ENCODE measurements at regions not wholly inside any gene's neighbourhood (a gene's known extent, or its start where the extent isn't known, plus 50 kb on each side); places are given as distances from the start of the nearest gene placed in this dataset.

DNA sequence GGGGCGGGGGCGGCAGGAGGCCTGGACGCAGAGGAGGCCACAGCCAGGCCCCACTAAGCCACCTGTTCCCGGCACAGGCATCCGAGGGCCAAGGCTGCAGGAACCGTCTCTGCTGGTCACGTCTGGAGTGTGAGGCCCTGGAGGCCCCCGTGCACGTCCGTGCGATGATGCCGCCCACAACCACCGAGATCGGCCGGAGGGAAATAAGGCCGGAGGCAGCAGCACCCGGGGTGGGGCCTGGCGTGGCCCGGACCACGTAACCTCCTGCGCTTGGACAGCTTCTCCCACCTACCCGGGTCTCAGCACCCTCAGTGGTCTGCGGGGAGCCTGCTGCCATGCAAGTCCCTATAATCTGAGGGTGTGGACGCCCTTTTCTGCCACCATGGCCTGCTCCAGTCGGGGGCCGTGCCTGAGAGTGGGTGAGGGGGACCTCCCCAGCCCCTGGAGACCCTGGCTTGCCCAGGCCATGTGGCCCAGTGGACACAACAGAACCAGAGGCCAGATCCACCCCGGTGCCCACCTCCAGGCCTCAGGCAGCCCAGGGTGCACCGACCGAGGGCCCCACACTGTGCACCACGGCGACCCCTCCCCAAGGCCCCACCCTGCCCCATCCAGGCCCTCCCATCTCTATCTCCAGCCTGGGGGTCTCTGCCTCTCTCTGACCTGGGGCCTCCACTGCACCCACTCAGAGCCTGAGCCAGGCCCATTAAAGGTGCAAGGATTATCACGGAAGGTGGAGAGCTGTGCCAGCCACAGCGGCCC lies 83.1 kb downstream of the PDGFA start:
- TF ChIP-seq EZH2phosphoT487 (IDR thresholded peaks at IDR 0.05; ENCODE audit: low read depth, severe bottlenecking, unreplicated experiment) (no peak), EZH2 (IDR thresholded peaks at IDR 0.05; ENCODE audit: borderline replicate concordance) (no peak)
- TF ChIP-seq, protein P1, sequence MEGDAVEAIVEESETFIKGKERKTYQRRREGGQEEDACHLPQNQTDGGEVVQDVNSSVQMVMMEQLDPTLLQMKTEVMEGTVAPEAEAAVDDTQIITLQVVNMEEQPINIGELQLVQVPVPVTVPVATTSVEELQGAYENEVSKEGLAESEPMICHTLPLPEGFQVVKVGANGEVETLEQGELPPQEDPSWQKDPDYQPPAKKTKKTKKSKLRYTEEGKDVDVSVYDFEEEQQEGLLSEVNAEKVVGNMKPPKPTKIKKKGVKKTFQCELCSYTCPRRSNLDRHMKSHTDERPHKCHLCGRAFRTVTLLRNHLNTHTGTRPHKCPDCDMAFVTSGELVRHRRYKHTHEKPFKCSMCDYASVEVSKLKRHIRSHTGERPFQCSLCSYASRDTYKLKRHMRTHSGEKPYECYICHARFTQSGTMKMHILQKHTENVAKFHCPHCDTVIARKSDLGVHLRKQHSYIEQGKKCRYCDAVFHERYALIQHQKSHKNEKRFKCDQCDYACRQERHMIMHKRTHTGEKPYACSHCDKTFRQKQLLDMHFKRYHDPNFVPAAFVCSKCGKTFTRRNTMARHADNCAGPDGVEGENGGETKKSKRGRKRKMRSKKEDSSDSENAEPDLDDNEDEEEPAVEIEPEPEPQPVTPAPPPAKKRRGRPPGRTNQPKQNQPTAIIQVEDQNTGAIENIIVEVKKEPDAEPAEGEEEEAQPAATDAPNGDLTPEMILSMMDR (IDR thresholded peaks at IDR 0.05; ENCODE audit: poor library complexity) = no peak
- Histone ChIP-seq H3K9me3 (ENCODE audit: low read depth) (no peaks in the 10 kb centered on the region), H3K36me3 (replicated peaks; ENCODE audit: insufficient read depth, low read depth) (no peaks in the 10 kb centered on the region), H3K27ac (no peak overlapping the region), H3K4me3 (no peak overlapping the region), H3K4me1 (ENCODE audit: insufficient read depth) (peaks cover 14% of the 10 kb centered on the region), H3K27me3 (no peaks in the 10 kb centered on the region), H4K20me1 (ENCODE audit: insufficient read depth, poor library complexity, severe bottlenecking) (no peaks in the 10 kb centered on the region), H3K9me2 (replicated peaks; ENCODE audit: insufficient read depth) (no peaks in the 10 kb centered on the region), H3K79me2 (no peaks in the 10 kb centered on the region), H3K4me2 (no peak overlapping the region), H2AFZ (no peak overlapping the region)
- DNase-seq (ENCODE audit: low spot score) = no peak
- 86% methylated on average over 26 of the region's 33 CpGs for WGBS (ENCODE audit: low lambda C conversion rate, missing lambda C conversion rate)

DNA sequence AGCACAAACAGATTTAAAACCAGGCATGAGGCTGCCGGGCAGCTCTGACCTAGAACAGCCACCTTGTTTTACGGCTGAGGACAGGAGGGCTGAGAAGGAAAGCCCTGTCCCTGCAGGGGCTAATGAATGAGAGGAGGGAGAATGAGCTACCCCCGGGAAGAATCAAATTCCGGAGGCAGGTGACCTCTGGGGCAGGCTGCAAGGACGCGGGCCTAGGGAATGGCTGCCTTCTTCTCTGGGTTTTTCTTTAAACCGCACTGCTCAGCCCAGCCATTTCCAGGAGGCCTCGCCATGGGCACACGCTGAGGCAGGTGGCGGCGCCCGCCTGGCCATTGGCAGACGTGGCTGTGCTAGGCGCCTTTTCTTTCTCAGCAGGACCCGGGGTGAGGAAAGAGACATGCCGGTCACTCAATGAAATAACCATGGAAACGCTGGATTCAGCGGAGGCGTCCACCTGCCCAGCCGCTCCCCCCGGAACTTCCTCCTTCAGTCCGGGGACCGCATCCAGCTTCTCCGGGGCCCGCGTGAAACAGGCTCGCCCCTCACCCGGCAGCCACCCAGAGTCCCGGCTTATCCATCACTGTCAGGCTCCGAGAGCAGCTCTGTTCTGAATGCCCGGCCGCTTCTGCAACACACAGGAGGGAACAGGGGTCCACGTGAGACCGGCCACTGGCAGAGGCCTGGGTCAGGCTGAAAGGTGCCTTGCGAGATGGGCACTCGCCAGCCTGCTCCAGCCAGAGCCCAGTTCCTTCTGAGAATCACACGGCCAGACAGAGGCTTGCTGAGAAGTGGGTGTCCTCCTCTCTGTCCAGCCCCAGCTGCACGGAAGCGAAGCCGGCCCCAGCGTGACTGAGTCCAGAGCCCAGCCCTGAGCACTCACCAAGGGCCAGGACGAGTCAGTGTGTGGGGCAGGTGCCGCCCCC lies 82.1 kb downstream of the PDGFA start:
- H3K27me3 ChIP-seq = no peaks in the 10 kb centered on the region
- H3K4me2 ChIP-seq = no peak overlapping the region
- no peaks in the 10 kb centered on the region for H4K20me1 ChIP-seq (ENCODE audit: insufficient read depth, poor library complexity, severe bottlenecking)
- TF ChIP-seq EZH2phosphoT487 (IDR thresholded peaks at IDR 0.05; ENCODE audit: low read depth, severe bottlenecking, unreplicated experiment) = no peak
- TF ChIP-seq EZH2 (IDR thresholded peaks at IDR 0.05; ENCODE audit: borderline replicate concordance) = no peak
- TF ChIP-seq, protein P1 (IDR thresholded peaks at IDR 0.05; ENCODE audit: poor library complexity) = no peak
- H3K9me3 ChIP-seq (ENCODE audit: low read depth) = no peaks in the 10 kb centered on the region
- no peak overlapping the region for H2AFZ ChIP-seq
- peaks cover 14% of the 10 kb centered on the region for H3K4me1 ChIP-seq (ENCODE audit: insufficient read depth)
- H3K79me2 ChIP-seq = no peaks in the 10 kb centered on the region
- WGBS (ENCODE audit: low lambda C conversion rate, missing lambda C conversion rate) = 90% methylated on average over 43 of the region's 43 CpGs
- H3K36me3 ChIP-seq (replicated peaks; ENCODE audit: insufficient read depth, low read depth) = no peaks in the 10 kb centered on the region
- H3K9me2 ChIP-seq (replicated peaks; ENCODE audit: insufficient read depth) = no peaks in the 10 kb centered on the region
- no peak overlapping the region for H3K4me3 ChIP-seq
- DNase-seq (ENCODE audit: low spot score) = no peak
- H3K27ac ChIP-seq = no peak overlapping the region

DNA sequence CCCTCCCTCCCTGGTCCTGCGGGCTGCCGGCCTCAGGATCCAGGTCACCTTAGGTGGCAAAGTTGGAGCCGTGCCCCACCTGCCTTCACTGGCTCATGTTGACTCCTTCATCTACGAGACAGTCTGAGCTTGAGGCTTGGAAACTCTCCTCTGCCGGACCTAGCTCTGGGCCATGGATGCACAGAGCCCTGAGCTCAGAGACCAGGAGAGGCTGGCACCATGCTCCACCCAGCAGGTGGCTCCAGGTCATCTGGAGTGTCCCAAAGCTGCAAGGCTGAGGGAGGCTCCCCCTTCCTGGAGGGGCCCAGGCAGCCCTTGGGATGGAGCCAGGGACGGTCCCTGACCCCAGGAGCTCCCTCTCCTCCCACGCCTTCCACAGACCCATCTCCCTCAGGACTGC lies 81.3 kb downstream of the PDGFA start:
- Histone ChIP-seq H3K27me3 (no peaks in the 10 kb centered on the region), H3K4me3 (no peak overlapping the region), H2AFZ (no peak overlapping the region), H3K4me1 (ENCODE audit: insufficient read depth) (peaks cover 14% of the 10 kb centered on the region), H3K9me3 (ENCODE audit: low read depth) (no peaks in the 10 kb centered on the region), H4K20me1 (ENCODE audit: insufficient read depth, poor library complexity, severe bottlenecking) (no peaks in the 10 kb centered on the region), H3K79me2 (no peaks in the 10 kb centered on the region), H3K9me2 (replicated peaks; ENCODE audit: insufficient read depth) (no peaks in the 10 kb centered on the region), H3K4me2 (no peak overlapping the region), H3K27ac (no peak overlapping the region), H3K36me3 (replicated peaks; ENCODE audit: insufficient read depth, low read depth) (no peaks in the 10 kb centered on the region)
- TF ChIP-seq EZH2 (IDR thresholded peaks at IDR 0.05; ENCODE audit: borderline replicate concordance) (no peak), EZH2phosphoT487 (IDR thresholded peaks at IDR 0.05; ENCODE audit: low read depth, severe bottlenecking, unreplicated experiment) (no peak)
- TF ChIP-seq, protein P1 (IDR thresholded peaks at IDR 0.05; ENCODE audit: poor library complexity) = no peak
- DNase-seq (ENCODE audit: low spot score) = no peak
- WGBS (ENCODE audit: low lambda C conversion rate, missing lambda C conversion rate) = 97% methylated on average over 7 of the region's 7 CpGs

Data from hepatocyte (in vitro differentiated cells).